NCI-H1930 (cell line): ENCODE measurements at regions not wholly inside any gene's neighbourhood (a gene's known extent, or its start where the extent isn't known, plus 50 kb on each side); places are given as distances from the start of the nearest gene placed in this dataset.
A peak's percentile ranks its signal among the peaks of the same experiment; 100 is the strongest.

Experiments
- DNase-seq, 2 experiments: peaks; one replicate each; lab custom pipeline; 2025; lab: John Stamatoyannopoulos, UW

DNA sequence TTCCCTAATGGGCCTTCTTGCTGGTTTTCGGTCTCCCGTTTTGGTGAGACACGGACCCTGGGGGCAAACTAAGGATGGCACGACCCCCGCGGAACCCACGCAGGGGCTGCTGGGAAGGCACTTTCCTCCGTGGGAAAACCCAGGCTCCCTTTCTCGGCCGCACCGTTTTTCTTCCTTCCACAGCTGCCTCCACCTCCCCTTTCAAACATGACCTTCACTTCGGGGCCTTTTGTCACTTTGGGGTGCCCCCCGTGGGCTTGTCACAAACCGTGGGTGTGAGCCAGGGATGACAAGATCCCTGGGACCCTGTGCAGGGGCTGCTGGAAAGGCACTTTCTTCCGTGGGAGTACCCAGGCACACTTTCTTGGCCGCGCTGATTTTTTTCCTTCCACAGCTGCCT is 268.7 kb downstream of the ALG10 start:
- DNase-seq = no peak

DNA sequence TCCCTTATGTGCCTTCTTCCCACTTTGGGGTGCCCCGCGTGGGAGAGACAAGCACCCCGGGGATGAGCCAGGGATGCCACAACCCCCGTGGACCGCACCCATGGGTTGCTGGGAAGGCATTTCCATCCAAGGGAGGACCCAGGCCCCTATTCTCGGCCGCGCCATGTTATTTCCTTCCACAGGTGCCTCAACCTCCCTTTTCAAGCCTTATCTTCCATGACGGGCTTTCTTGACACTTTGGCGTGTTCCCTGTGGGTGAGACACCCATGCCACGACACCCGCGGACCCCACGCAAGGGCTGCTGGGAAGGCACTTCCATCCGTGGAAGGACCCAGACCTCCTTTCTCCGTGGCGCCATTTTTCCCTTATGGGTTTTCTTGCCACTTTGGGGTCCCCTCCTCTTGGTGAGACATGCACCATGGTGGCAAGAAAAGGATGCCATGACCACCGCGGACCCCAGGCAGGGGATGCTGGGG is 269.2 kb downstream of the ALG10 start:
- no peak for DNase-seq

DNA sequence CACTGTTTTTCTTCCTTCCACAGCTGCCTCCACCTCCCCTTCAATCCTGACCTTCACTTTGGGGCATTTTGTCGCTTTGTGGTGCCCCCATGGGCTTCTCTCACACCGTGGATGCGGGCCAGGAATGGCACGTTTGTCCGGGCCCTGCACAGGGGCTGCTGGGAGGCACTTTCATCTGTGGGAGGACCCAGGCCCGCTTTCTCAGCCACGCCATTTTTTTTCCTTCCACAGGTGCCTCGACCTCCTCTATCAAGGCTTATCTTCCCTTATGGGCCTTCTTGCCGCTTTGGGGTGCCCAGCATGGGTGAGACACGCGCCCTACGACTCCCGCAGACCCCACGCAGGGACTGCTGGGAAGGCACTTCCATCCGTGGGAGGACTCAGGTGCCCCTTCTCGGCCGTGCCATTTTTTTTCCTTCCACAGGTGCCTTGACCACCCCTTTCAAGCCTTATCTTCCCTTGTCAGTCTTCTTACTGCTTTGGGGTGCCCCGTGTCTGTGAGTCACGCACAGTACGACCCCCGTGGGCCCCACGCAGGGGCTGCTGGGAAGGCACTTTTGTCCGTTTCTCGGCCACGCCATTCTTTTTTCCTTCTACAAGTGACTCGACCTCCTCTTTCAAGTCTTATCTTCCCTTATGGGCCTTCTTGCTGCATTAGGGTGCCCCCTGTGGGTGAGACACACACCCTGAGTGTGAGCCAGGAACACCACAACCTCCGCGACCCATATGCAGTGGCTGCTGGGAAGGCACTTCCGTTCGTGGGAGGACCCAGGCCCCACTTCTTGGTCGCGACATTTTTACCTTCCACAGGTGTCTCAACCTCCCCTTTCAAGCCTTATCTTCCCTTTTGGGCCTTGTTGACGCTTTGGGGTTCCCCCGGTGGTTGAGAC is 270.7 kb downstream of the ALG10 start:
- peak in 1 of 2 experiments; percentile 34 for DNase-seq

DNA sequence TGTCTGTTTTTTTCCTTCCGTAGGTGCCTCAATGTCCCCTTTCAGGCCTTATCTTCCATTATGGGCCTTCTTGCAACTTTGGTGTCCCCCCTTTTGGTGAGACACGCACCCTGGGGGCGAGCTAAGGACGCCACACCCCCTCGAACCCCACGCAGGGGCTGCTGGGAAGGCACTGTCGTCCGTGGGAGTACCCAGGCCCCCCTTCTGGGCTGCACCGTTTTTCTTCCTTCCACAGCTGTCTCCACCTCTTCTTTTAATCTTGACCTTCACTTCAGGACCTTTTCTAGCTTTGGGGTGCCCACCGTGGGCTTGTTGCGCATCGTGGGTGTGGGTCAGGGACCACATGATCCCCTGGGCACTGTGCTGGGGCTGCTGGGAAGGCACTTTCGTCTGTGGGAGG is 271.8 kb downstream of the ALG10 start:
- no peak for DNase-seq

DNA sequence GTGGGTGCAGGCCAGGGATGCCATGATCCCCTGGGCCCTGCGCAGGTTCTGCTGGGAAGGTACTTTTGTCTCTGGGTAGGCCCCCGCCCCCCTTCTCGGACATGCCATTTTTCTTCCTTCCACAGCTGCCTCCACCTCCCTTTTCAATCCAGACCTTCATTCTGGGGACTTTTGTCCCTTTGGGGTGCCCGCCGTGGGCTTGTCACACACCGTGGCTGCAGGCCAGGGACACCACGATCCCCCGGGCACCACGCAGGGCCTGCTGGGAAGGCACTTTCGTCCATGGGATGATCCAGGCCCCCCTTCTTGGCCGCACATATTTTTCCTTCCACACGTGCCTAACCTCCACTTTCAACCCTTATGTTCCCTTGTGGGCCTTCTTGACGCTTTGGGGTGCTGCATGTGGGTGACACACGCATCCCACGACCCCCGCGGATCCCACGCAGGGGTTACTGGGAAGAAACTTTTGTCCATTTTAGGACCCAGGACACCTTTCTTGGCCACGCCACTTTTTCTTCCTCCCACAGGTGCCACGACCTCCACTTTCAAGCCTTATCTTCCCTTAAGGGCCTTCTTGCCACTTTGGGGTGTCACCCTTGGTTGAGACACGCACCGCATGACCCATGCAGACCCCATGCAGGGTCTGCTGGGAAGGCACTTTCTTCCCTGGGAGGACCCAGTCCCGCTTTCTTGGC is 272.5 kb downstream of the ALG10 start:
- no peak for DNase-seq

DNA sequence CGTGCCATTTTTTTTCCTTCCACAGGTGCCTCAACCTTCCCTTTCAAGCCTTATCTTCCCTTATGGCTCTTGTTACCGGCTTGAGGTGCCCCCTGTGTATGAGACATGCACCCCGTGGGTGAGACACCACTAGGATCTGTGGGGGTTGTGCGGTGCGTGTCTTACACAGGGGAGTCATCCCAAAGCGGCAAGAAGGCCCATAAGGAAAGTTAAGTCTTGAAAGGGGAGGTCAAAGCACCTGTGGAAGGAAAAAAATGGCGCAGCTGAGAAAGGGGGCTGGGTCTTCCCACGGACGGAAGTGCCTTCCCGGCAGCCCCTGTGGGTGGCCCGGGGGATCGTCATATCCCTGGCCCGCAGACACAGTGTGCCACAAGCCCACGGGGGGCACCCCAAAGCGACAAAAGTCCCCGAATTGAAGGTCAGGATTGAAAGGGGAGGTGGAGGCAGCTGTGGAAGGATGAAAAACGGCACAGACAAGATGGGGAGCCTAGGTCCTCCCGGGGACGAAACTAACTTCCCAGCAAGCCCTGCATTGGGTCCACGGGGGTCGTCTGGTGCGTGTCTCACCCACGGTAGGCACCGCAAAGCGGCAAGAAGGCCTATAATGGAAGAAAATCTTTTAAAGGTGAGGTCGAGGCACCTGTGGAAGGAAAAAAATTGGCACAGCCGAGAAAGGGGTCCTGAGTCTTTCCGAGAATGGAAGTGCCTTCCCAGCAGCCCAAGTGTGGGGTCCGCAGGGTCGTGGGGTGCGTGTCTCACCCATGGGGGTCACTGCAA is 273.3 kb downstream of the ALG10 start:
- DNase-seq = no peak

DNA sequence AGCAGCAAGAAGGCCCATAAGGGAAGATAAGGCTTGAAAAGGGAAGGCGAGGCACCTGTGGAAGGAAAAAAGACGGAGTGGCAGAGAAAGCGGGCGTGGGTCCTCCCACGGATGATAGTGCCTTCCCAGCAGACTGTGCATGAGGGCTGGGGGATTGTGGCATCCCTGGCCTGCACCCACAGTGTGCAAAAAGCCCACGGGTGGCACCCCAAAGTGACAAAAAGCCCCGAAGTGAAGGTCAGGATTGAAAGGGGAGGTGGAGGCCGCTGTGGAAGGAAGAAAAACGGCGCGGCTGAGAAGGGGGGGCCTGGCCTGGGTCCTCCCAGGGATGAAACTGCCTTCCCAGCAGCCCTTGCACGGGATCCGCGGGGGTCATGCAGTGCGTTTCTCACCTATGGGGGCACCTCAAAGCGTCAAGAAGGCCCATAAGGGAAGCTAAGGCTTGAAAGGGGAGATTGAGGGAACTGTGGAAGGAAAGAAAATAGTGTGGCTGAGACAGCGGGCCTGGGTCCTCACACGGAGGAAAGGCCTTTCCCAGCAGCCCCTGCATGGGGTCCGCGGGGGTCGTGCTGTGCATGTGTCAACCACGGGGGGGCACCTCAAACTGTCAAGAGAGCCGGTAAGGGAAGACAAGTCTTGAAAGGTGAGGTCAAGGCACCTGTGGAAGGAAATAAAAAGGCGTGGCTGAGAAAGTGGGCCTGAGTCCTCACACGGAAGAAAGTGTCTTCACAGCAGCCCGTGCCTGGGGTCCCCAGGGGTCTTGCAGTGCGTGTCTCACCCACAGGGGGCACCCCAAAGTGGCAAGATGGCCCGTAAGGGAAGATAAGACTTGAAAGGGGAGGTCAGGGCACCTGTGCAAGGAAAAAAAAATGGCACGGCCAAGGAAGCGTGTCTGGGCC is 274.1 kb downstream of the ALG10 start:
- no peak for DNase-seq

DNA sequence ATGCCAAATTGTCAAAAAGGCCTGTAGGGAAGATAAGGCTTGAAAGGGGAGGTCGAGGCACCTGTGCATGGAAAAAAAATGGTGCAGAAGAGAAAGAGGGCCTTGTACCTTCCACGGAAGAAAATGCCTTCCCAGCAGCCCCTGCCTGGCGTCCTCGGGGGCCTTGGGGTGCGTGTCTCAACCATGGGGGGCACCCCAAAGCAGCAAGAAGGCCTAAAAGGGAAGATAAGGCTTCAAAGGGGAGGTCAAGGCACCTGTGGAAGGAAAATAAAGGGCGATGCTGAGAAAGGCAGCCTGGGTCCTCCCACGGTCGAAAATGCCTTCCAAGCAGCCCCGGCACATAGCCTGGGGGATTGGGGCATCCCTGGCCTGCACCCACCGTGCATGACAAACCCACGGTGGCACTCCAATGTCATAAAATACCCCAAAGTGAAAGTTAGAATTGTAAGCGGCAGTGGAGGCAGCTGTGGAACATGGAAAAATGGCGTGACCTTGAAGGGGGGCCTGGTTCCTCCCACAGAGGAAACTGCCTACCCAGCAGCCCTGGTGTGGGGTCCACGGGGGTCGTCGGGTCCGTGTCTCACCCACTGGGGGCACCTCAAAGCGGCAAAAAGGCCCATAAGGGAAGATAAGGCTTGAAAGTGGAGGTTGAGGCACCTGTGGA is 275.0 kb downstream of the ALG10 start:
- DNase-seq = no peak

DNA sequence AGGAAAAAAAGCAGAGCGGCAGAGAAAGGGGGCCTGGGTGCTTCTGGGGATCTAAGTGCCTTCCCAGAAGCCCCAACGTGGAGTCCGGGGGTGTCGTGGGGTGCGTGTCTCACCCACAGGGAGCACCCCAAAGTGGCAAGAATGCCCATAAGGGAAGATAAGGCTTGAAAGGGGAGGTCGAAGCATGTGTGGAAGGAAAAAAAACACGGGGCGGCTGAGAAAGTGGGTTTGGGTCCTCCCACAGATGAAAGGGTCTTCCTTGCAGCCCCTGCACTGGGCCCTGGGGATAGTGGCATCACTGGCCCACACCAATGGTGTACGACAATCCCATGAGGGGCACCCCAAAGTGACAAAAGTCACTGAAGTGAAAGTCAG is 275.5 kb downstream of the ALG10 start:
- DNase-seq = no peak

DNA sequence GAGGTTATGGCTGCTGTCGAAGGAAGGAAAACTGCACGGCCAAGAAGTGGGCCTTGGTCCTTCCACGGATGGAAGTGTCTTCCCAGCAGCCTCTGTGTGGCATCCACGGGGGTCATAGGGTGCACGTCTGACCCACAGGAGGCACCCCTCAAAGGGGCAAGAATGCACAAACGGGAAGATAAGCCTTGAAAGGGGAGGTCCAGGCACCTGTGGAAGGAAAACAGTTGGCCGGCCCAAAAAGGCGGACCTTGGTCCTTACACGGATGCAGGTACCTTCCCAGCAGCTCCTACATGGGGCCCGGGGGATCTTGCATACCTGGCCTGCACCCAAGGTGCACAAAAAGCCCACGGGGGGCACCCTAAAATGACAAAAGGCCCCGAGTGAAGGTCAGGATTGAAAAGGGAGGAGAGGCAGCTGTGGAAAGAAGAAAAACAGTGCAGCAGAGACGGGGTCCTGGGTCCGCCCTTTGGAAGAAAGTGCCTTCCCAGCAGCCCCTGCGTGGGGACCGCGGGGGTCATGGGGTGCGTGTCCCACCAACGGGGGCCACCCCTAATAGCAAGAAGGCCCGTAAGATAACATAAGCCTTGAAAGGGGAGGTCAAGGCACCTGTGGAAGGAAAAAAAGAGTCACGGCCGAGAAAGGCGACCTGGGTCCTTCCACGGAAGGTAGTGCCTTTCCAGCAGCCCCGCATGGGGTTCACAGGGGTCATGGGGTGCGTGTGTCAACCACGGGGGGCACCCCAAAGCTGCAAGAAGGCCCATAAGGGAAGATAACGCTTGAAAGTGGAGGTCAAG is 276.1 kb downstream of the ALG10 start:
- DNase-seq = no peak

DNA sequence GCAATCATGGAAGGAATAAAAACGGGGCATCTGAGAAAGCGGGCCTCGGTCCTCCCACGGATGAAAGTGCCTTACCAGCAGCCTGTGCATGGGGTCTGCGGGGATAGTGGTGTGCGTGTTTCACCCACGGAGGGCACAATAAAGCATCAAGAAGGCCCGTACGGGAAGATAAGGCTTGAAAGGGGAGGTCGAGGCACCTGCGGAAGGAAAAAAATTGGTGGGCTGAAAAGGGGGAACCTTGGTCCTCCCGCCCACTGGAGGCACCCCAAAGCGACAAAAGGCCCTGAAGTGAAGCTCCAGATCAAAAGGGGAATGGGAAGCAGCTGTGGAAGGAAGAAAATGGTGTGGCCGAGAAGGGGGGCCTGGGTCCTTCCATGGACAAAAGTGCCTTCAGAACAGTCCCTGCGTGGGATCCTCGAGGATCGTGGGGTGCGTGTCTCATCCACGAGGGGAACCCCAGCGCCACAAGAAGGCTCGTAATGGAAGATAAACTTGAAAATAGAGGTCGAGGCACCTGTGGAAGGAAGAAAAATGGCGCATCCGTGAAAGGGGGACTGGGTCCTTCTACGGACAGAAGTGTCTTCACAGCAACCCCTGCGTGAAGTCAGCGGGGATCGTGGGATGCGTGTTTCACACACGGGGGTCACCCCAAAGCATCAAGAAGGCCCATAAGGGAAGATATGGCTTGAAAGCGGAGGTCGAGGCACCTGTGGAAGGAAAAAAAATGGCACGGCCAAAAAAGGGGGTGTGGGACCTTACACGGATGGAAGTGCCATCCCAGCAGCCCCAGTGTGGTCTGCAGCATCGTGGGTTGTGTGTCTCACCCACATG is 276.9 kb downstream of the ALG10 start:
- DNase-seq = no peak

DNA sequence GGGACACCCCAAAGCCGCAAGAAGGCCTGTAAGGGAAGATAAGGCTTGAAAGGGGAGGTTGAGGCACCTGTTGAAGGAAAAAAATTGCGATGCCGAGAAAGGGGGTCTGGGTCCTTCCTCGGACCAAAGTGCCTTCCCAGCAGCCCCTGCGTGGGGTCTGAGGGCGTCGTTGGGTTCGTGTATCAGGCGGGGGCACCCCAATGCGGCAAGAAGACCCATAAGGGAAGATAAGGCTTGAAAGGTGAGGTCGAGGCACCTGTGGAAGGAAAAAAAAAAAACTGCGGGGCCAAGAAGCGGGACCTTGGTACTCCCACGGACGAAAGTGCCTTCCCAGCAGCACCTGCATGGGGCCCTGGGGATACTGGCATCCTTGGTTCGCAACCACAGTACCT is 277.5 kb downstream of the ALG10 start:
- DNase-seq = no peak

DNA sequence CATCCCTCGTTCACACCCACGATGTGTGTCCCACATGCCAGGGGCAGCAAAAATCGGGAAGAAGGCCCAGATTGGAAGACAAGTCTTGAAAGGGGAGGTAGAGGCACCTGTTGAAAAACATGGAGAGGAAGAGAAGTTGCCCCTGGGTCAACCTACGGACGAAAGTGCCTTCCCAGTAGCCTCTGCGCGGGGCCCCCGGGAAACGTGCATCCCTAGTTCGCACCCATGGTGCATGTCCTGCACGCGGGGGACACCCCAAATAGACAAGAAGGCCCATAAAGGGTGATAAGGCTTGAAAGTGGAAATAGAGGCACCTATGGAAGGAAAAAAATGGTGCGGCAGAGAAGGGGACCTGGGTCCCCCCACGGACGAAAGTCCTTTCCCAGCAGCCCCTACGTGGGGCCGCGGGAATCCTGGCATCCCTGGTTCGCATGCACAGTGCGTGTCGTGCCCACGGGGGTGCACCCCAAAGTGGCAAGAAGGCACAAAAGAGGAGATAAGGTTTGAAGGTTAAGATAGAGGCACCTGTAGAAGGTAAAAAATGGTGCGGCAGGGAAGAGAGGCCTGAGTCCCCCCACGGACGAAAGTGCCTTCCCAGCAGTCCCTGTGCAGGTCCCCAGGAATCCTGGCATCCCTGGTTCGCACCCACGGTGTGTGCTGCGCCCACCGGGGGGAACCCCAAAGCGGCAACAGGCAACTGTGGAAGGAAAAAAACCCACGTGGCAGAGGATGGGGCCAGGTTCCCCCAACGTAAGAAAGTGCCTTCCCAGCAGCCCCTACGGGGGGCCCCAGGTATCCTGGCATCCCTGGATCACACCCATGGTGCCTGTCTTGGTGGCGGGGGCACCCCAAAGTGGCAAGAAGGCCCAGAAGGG is 278.3 kb downstream of the ALG10 start:
- no peak for DNase-seq

DNA sequence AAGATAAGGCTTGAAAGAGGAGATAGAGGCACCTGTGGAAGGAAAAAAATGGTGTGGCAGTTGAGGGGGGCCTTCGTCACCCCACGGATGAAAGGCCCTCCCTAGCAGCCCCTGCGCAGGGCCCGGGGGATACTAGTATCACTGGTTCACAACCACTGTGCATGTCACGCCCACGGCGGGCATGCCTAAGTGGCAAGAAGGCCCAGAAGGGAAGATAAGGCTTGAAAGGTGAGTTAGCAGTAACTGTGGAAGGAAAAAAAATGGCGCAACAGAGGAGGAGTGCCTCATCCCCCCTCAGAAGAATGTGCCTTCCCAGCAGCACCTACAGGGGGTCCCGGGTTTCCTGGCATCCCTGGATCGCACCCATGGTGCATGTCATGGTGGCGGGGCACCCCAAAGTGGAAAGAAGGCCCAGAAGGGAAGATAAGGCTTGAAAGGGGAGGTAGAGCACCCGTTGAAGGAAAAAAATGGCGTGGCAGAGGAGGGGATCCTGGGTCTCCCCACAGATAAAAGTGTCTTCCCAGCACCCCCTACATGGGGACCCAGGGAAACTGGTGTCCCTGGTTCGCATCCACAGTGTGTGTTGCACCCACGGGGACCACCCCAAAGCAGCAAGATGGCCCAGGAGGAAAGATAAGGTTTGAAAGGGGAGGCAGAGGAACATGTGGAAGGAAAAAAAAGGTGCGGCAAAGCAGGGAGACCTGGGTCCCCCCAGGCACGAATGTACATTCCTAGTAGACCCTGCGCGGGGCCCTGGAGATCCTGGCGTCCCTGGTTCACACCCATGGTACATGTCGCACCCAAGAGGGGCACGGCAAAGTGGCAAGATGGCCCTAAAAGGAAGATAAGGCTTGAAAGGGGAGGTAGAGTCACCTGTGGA is 279.2 kb downstream of the ALG10 start:
- DNase-seq = no peak

DNA sequence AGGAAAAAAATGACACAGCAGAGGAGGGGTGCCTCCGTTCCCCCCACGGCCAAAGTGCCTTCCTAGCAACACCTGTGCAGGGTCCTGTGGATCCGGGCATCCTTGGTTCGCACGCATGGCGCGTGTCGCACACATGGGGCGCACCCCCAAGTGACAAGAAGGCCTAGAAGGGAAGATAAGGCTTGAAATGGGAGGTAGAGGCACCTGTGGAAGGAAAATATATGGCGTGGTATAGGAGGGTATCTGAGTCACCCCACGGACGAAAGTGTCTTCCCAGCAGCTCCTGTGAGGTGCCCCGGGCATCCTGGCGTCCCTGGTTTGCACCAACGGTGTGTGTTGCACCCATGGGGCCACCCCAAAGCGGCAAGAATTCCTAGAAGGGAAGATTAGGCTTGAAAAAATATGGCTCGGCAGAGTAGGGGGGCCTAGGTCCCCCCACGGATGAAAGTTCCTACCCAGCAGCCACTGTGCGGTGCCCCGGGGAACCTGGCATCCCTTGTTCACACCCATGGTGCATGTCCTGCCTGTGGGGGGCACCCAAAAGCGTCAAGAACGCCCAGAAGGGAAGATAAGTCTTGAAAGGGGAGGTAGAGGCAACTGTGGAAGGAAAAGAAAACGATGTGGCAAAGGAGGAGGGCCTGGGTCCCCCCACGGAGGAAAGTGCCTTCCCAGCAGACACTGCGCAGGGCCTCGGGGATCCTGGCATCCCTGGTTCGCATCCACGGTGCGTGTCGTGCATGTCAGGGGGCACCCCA is 280.0 kb downstream of the ALG10 start:
- no peak for DNase-seq

DNA sequence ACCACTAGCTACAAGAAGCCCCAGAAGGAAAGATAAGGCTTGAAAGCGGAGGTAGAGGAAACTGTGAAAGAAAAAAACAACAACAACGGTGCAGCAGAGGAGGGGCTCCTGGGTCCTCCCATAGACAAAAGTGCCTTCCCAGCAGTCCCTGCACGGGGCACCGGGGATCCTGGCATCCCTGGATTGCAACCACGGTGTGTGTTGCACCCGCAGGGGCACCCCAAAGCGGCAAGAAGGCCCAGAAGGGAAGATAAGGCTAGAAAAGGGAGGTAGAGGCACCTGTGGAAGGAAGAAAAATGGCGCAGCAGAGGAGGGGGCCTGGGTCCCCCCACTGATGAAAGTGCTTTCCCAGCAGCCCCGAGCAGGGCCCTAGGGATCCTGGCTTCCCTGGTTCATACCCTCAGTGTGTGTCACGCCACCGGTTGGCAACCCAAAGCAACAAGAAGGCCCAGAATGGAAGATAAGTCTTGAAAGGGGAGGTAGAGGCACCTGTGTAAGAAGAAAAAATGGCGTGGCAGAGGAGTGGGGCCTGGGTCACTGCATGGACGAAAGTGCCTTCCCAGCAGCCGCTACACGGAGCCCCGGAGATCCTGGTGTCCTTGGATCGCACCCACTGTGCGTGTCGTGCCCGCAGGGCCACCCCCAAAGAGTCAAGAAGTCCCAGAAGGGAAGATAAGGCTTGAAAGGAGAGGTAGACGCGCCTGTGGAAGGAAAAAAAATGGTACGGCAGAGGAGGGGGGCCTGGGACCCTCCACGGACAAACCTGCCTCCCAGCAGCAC is 281.0 kb downstream of the ALG10 start:
- no peak for DNase-seq
